NAMALWA (cell line): ENCODE measurements at regions not wholly inside any gene's neighbourhood (a gene's known extent, or its start where the extent isn't known, plus 50 kb on each side); places are given as distances from the start of the nearest gene placed in this dataset.

Experiments
- DNase-seq: peaks from one replicate; pipeline ENCODE4 v3.0.0-alpha.2; 2015; ENCODE audit warnings: low spot score

- no peak for DNase-seq
These were observed 495.2 kb downstream of the GADD45G start for GRCh38 chr9:90100014-90100413.

GRCh38 chr9:90102292-90102901, 497.6 kb downstream of the GADD45G start:
- peak; percentile 90 for DNase-seq

- DNase-seq = no peak
These were observed 499.0 kb downstream of the GADD45G start for GRCh38 chr9:90103771-90104170.

GRCh38 chr9:90105773-90106172, 501.0 kb downstream of the GADD45G start:
- DNase-seq = no peak

GRCh38 chr9:90107040-90107725, 502.4 kb downstream of the GADD45G start:
- DNase-seq = no peak

GRCh38 chr9:90107726-90108655, 503.2 kb downstream of the GADD45G start:
- DNase-seq = no peak

GRCh38 chr9:90112788-90113187, 508.0 kb downstream of the GADD45G start:
- no peak for DNase-seq

GRCh38 chr9:90114641-90115425, 510.0 kb downstream of the GADD45G start:
- DNase-seq = no peak

GRCh38 chr9:90121762-90122161, 517.0 kb downstream of the GADD45G start:
- DNase-seq = no peak

- no peak for DNase-seq
These were observed 517.7 kb downstream of the DIRAS2 start for GRCh38 chr9:90124961-90125360.

- no peak for DNase-seq
These were observed 514.7 kb downstream of the DIRAS2 start for GRCh38 chr9:90127923-90128322.

GRCh38 chr9:90128587-90129190, 513.9 kb downstream of the DIRAS2 start:
- no peak for DNase-seq

GRCh38 chr9:90129446-90129845, 513.2 kb downstream of the DIRAS2 start:
- DNase-seq = no peak

- DNase-seq = no peak
These were observed 511.1 kb downstream of the DIRAS2 start for GRCh38 chr9:90131568-90131967.

- no peak for DNase-seq
These were observed 509.8 kb downstream of the DIRAS2 start for GRCh38 chr9:90132866-90133265.

- DNase-seq = no peak
These were observed 504.8 kb downstream of the DIRAS2 start for GRCh38 chr9:90137801-90138200.

- no peak for DNase-seq
These were observed 502.3 kb downstream of the DIRAS2 start for GRCh38 chr9:90140131-90140818.

- peak; percentile 46 for DNase-seq
These were observed 500.9 kb downstream of the DIRAS2 start for GRCh38 chr9:90141723-90142122.

- peak; percentile 73 for DNase-seq
These were observed 500.0 kb downstream of the DIRAS2 start for GRCh38 chr9:90142580-90142979.

- no peak for DNase-seq
These were observed 495.2 kb downstream of the DIRAS2 start for GRCh38 chr9:90147426-90147825.

GRCh38 chr9:90156318-90156717, 486.3 kb downstream of the DIRAS2 start:
- DNase-seq = no peak
